Activated naive CD8-positive, alpha-beta T cell treated with anti-CD3 and anti-CD28 coated beads, Interleukin-2, amount 10 ng/mL, durations not matched to agents 7 days and 5 days (primary cell): ENCODE measurements at regions not wholly inside any gene's neighbourhood (a gene's known extent, or its start where the extent isn't known, plus 50 kb on each side); places are given as distances from the start of the nearest gene placed in this dataset.

Experiments used
- ATAC-seq: fragments of 150-1000 bp; cut with Tn5 transposase; one replicate; pipeline ENCODE4 v1.10.0; 2021; ENCODE audit warnings: low read depth, moderate library complexity
- POLR2A ChIA-PET: fragments of 350-600 bp; sonication (Branson Sonifier 250); formaldehyde crosslinking; loops from one replicate; lab custom pipeline; 2021; ENCODE audit warnings: antibody characterized with exemption; lab: Charles Lee
- DNase-seq: peaks from one replicate; pipeline ENCODE4 v3.0.0; 2021
- H3K27ac Mint-ChIP-seq: one replicate; pipeline ENCODE4 v1.8.0; 2022; ENCODE audit warnings: mild to moderate bottlenecking, mixed read lengths
- H3K27me3 Mint-ChIP-seq: one replicate; pipeline ENCODE4 v1.8.0; 2022; ENCODE audit warnings: mild to moderate bottlenecking, moderate library complexity, mixed read lengths
- H3K36me3 Mint-ChIP-seq: one replicate; pipeline ENCODE4 v1.8.0; 2021; ENCODE audit warnings: mild to moderate bottlenecking, mixed read lengths
- H3K4me1 Mint-ChIP-seq: one replicate; pipeline ENCODE4 v1.8.0; 2021; ENCODE audit warnings: mixed read lengths
- H3K4me3 Mint-ChIP-seq: one replicate; pipeline ENCODE4 v1.8.0; 2022; ENCODE audit warnings: mild to moderate bottlenecking, moderate library complexity, mixed read lengths
- H3K9me3 Mint-ChIP-seq: one replicate; pipeline ENCODE4 v1.8.0; 2021; ENCODE audit warnings: mixed read lengths

DNA sequence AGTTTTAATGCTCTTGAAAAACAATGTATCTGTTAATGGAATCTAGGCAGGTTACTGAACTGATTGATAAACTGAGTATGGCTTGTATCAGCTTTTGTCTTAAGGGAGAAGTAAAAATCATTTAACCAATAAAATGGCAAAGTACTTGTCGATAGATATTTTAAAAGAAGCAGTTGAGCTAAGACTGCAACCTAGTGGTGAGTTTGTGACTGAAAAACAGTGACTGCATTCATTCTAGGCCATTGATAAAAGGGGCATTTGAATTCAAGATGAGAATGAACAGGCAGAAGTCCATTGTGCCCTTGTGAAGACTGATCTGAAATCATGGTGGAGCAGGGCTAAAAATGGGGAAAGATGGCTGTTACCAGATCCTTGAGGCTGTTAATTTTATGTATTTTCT is 59.4 kb upstream of the MSTN start:
- POLR2A ChIA-PET, result no interaction called here
- no peak overlapping the region for H3K27ac Mint-ChIP-seq

DNA sequence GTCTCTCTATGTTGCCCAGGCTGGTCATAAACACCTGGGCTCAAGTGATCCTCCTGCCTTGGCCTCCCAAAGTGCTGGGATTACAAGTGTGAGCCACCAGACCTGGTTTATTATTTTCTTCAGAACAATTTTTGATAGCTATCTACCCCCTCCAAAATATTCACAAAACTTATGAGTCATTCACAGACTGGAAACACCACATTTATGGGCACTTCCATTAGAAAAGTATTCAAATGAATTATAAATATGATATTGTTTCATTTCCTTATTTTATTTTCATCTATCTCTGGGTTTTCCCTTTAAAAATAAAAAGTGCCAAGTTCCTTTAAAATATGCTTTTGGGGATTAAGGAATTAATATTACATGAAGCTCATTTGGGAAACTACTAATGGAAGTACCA is 58.8 kb upstream of the MSTN start:
- no peak for DNase-seq
- Mint-ChIP-seq H3K27ac (no peak overlapping the region), H3K27me3 (no peaks in the 10 kb centered on the region), H3K9me3 (no peaks in the 10 kb centered on the region), H3K36me3 (no peaks in the 10 kb centered on the region), H3K4me1 (peaks cover 5% of the 10 kb centered on the region), H3K4me3 (no peak overlapping the region)
- POLR2A ChIA-PET, result no interaction called here
- ATAC-seq, result no peak

More for the DNA sequence above, 59.4 kb upstream of the MSTN start:
- DNase-seq (no peak), ATAC-seq (no peak)
- no peak overlapping the region for H3K4me3 Mint-ChIP-seq
- no peaks in the 10 kb centered on the region for H3K27me3 Mint-ChIP-seq
- no peaks in the 10 kb centered on the region for H3K9me3 Mint-ChIP-seq
- peaks cover 5% of the 10 kb centered on the region for H3K4me1 Mint-ChIP-seq
- H3K36me3 Mint-ChIP-seq, result no peaks in the 10 kb centered on the region

DNA sequence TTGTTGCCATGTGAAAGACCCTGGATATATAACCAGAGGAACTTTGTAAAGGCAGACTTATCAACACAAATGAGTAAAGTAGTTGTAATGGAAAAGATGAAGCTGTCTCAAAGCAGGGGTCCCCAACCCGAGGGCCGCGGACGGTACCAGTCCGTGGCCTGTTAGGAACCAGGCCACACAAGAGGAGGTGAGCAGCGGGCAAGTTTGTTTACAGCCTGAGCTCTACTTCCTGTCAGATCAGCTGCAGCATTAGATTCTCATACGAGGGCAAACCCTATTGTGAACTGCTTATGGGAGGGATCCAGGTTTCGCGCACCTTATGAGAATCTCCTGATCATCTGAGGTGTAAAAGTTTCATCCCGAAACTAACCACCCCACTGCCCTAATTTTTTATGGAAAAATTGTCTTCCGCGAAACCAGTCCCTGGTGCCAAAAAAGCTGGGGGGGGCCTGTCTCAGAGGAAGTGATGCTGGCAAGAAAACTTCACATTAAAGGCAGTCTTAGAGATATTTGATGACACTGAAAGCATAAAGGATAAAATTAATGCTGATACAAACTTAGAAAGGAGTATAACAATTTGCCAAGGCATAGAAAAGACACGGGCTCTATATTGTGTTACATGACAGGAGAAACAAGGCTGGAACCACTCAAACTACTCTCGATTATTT is 57.5 kb upstream of the MSTN start:
- H3K27ac Mint-ChIP-seq, result peak overlapping the region; percentile 69

DNA sequence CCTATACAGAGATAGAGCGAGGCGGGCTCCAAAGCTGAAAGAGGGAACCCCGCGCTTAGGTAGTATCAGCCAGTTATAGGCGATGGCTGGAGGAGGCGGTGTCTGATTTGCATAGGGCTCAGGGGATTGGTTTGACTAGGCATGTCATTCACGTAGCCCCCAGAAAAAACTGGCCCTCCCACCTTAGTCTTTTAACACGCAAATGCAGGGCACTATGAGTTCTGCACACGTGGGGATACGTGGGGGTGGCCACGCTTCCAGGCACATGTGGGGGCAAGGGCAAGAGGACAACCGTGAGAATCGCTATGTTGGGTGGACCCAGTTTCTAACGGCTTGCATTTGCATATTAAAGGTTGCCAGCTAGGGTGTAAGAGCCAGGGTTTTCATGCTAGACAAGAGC is 56.7 kb upstream of the MSTN start:
- peak overlapping the region; percentile 69 for H3K27ac Mint-ChIP-seq
- no peaks in the 10 kb centered on the region for H3K27me3 Mint-ChIP-seq
- POLR2A ChIA-PET, result no interaction called here
- ATAC-seq (peak; percentile 89), DNase-seq (peak; percentile 30)
- peaks cover 5% of the 10 kb centered on the region for H3K4me1 Mint-ChIP-seq
- no peaks in the 10 kb centered on the region for H3K9me3 Mint-ChIP-seq
- H3K36me3 Mint-ChIP-seq, result no peaks in the 10 kb centered on the region
- H3K4me3 Mint-ChIP-seq, result peak overlapping the region; percentile 50

More for the DNA sequence above, 57.5 kb upstream of the MSTN start:
- ATAC-seq (no peak), DNase-seq (no peak)
- H3K4me3 Mint-ChIP-seq, result peak overlapping the region; percentile 44
- no peaks in the 10 kb centered on the region for H3K27me3 Mint-ChIP-seq
- H3K4me1 Mint-ChIP-seq, result peaks cover 5% of the 10 kb centered on the region
- no peaks in the 10 kb centered on the region for H3K9me3 Mint-ChIP-seq
- H3K36me3 Mint-ChIP-seq, result no peaks in the 10 kb centered on the region
- POLR2A ChIA-PET, result no interaction called here

DNA sequence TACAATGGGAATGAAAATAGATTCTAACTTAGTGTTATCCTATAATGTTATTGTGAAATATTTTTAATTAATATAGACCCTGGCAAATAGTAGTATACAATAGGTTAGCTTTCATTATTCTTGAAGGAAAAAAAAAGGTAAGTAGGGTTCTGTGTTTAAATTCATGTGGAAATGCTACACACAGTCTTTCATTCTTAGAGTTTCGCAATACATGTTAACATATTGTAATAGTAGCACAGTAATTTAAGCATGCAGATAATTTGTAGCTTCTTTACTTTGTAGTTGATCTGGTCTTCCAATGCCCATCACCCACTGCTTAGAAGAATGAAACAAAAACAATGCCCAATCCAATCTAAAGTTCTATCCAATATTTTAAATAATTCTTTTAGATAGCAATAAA is 54.8 kb upstream of the MSTN start:
- POLR2A ChIA-PET, result no interaction called here

DNA sequence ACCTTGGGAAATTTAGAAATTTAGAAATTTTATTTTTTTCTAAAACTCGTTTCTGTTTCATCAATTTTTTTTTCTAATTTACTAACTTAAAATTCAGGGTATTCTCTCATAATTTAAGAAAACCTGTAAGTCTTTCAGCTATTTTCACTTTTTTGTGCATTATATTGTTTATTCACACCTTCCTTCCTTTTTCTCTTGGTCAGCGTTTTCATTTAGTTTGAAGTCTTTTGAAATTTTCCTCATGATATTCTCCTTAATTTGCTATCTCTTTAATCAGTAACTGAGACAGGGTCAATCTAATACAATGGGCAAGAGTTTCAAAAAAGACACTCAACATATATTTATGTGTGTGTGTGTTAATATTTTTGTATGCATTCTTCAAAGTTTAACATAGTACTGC is 50.5 kb upstream of the MSTN start:
- DNase-seq (no peak), ATAC-seq (no peak)
- Mint-ChIP-seq H3K4me1 (no peaks in the 10 kb centered on the region), H3K27me3 (peaks cover 7% of the 10 kb centered on the region), H3K27ac (no peak overlapping the region), H3K9me3 (no peaks in the 10 kb centered on the region), H3K4me3 (no peak overlapping the region), H3K36me3 (no peaks in the 10 kb centered on the region)
- POLR2A ChIA-PET, result no interaction called here

More for the DNA sequence above, 54.8 kb upstream of the MSTN start:
- Mint-ChIP-seq H3K4me3 (no peak overlapping the region), H3K27ac (no peak overlapping the region), H3K4me1 (peaks cover 4% of the 10 kb centered on the region), H3K27me3 (peaks cover 3% of the 10 kb centered on the region), H3K9me3 (no peaks in the 10 kb centered on the region), H3K36me3 (no peaks in the 10 kb centered on the region)
- ATAC-seq (no peak), DNase-seq (no peak)
